H1 (cell line): ENCODE measurements at regions not wholly inside any gene's neighbourhood (a gene's known extent, or its start where the extent isn't known, plus 50 kb on each side); places are given as distances from the start of the nearest gene placed in this dataset.

Experiments
- CTCF ChIA-PET: fragments of 300-600 bp; sonication (Branson Sonifier 250); formaldehyde crosslinking; loops from one replicate; lab custom pipeline; 2021; ENCODE audit not compliant: partially characterized antibody; lab: Charles Lee
- POLR2A ChIA-PET: fragments of 300-600 bp; sonication (Branson Sonifier 250); formaldehyde crosslinking; loops from one replicate; lab custom pipeline; 2021; ENCODE audit warnings: inconsistent platforms; ENCODE audit not compliant: partially characterized antibody; lab: Charles Lee
- DNase-seq, 2 experiments: peaks; one replicate each; pipeline versions ENCODE4 v3.0.0 to v3.0.0-alpha.2; 2010 to 2022; ENCODE audit warnings: low spot score in 2 of 2, low read depth in 1 of 2, mixed read lengths in 1 of 2
- FAIRE-seq: peaks from 2 replicates; lab custom pipeline; 2011; peaks lifted over from hg19 to GRCh38; lab: Jason Lieb, UNC
- H2AFZ ChIP-seq: 2 replicates; pipeline ENCODE4 v1.8.1; 2012; ENCODE audit warnings: low read length, inconsistent platforms
- H2AK5ac ChIP-seq: 2 replicates; pipeline ENCODE4 v1.6.1; 2013; ENCODE audit warnings: low read depth, low read length
- H2BK120ac ChIP-seq: replicated peaks from 2 replicates; pipeline ENCODE3; 2013; ENCODE audit warnings: low read depth, low read length, inconsistent platforms
- H2BK12ac ChIP-seq: 2 replicates; pipeline ENCODE4 v1.6.1; 2013; ENCODE audit warnings: low read depth, low read length
- H2BK15ac ChIP-seq: 2 replicates; pipeline ENCODE4 v1.6.1; 2013; ENCODE audit warnings: low read length
- H2BK20ac ChIP-seq: 2 replicates; pipeline ENCODE4 v1.6.1; 2013; ENCODE audit warnings: low read length
- H2BK5ac ChIP-seq: 2 replicates; pipeline ENCODE4 v1.6.1; 2013; ENCODE audit warnings: low read depth, low read length
- H3K14ac ChIP-seq: 2 replicates; pipeline ENCODE4 v1.6.1; 2013; ENCODE audit warnings: inconsistent platforms; ENCODE audit not compliant: insufficient read length
- H3K18ac ChIP-seq: 2 replicates; pipeline ENCODE4 v1.6.1; 2013; ENCODE audit warnings: low read length; ENCODE audit errors: extremely low read depth
- H3K23ac ChIP-seq: 2 replicates; pipeline ENCODE4 v1.6.1; 2013; ENCODE audit warnings: inconsistent platforms; ENCODE audit not compliant: insufficient read length
- H3K23me2 ChIP-seq: 2 replicates; pipeline ENCODE4 v1.6.1; 2013; ENCODE audit warnings: low read depth, low read length
- H3K27ac ChIP-seq: 2 replicates; pipeline ENCODE4 v1.6.1; 2011; ENCODE audit warnings: low read depth, low read length, inconsistent platforms
- H3K27me3 ChIP-seq, 4 experiments: replicated peaks in 1 of 4; 1 replicate in 1 of 4; 2 replicates in 3 of 4; pipeline versions ENCODE4 v1.6.1 to v1.8.1; 2011 to 2013; ENCODE audit warnings: low read length in 3 of 4, mild to moderate bottlenecking in 3 of 4, inconsistent platforms in 2 of 4, mixed read lengths in 2 of 4, moderate library complexity in 1 of 4; ENCODE audit not compliant: control insufficient read depth in 3 of 4, insufficient read depth in 3 of 4; ENCODE audit errors: extremely low read depth in 1 of 4
- H3K36me3 ChIP-seq, 4 experiments: 2 replicates each; pipeline versions ENCODE4 v1.6.1 to v1.8.1; 2011 to 2013; ENCODE audit warnings: mild to moderate bottlenecking in 4 of 4, low read length in 3 of 4, moderate library complexity in 2 of 4, control low read depth in 1 of 4, inconsistent platforms in 1 of 4; ENCODE audit not compliant: insufficient read depth in 4 of 4, control insufficient read depth in 2 of 4
- H3K4ac ChIP-seq: replicated peaks from 2 replicates; pipeline ENCODE3; 2013; ENCODE audit warnings: low read length, low read depth, mixed read lengths, inconsistent platforms; ENCODE audit not compliant: insufficient read length
- H3K4me1 ChIP-seq, 4 experiments: replicated peaks in 1 of 4; 1 replicate in 1 of 4; 2 replicates in 3 of 4; pipeline versions ENCODE4 v1.6.1 to v1.8.1; 2011 to 2013; ENCODE audit warnings: low read length in 3 of 4, inconsistent platforms in 2 of 4, mixed read lengths in 1 of 4; ENCODE audit not compliant: insufficient read depth in 4 of 4, control insufficient read depth in 3 of 4
- H3K4me2 ChIP-seq, 2 experiments: 2 replicates each; pipeline versions ENCODE4 v1.6.1 to v1.8.1; 2011 to 2013; ENCODE audit warnings: low read depth in 2 of 2, low read length in 2 of 2, control low read depth in 1 of 2, inconsistent platforms in 1 of 2, mild to moderate bottlenecking in 1 of 2; ENCODE audit not compliant: insufficient read depth in 1 of 2
- H3K4me3 ChIP-seq, 4 experiments: fragments of 200-600, 300-600 bp in 1 of 4; sonication (generic), shearing (Covaris generic), sonication (Bioruptor Twin) in 1 of 4; 2 replicates each; pipeline versions ENCODE4 v1.5.1 to v1.8.1; 2011 to 2016; ENCODE audit warnings: low read length in 4 of 4, low read depth in 3 of 4, control low read depth in 2 of 4, inconsistent platforms in 2 of 4, mild to moderate bottlenecking in 2 of 4, mixed read lengths in 1 of 4, moderate library complexity in 1 of 4; ENCODE audit not compliant: insufficient read depth in 2 of 4; ENCODE audit errors: extremely low read depth in 1 of 4
- H3K56ac ChIP-seq: replicated peaks from 2 replicates; pipeline ENCODE3; 2013; ENCODE audit warnings: low read depth, mild to moderate bottlenecking, mixed read lengths, low read length, inconsistent platforms; ENCODE audit not compliant: insufficient read length
- H3K79me1 ChIP-seq: 2 replicates; pipeline ENCODE4 v1.6.1; 2013; ENCODE audit warnings: low read depth, low read length, control low read depth
- H3K79me2 ChIP-seq, 2 experiments: 2 replicates each; pipeline versions ENCODE4 v1.6.1 to v1.8.1; 2012 to 2013; ENCODE audit warnings: low read length in 2 of 2, mild to moderate bottlenecking in 2 of 2, inconsistent platforms in 1 of 2; ENCODE audit not compliant: insufficient read depth in 2 of 2, control insufficient read depth in 1 of 2
- H3K9ac ChIP-seq, 4 experiments: replicated peaks in 1 of 4; 1 replicate in 1 of 4; 2 replicates in 3 of 4; pipeline versions ENCODE4 v1.6.1 to v1.8.1; 2011 to 2013; ENCODE audit warnings: low read depth in 3 of 4, low read length in 3 of 4, control low read depth in 2 of 4, mild to moderate bottlenecking in 2 of 4, moderate library complexity in 2 of 4, inconsistent platforms in 1 of 4; ENCODE audit errors: extremely low read depth in 1 of 4
- H3K9me3 ChIP-seq, 2 experiments: 2 replicates each; pipeline versions ENCODE4 v1.6.1 to v1.8.1; 2012 to 2013; ENCODE audit warnings: mild to moderate bottlenecking in 2 of 2, moderate library complexity in 2 of 2, control low read depth in 1 of 2, inconsistent platforms in 1 of 2, low read depth in 1 of 2, low read length in 1 of 2, mixed read lengths in 1 of 2; ENCODE audit not compliant: insufficient read depth in 2 of 2
- H4K20me1 ChIP-seq, 2 experiments: replicated peaks in 1 of 2; 2 replicates each; pipeline versions ENCODE3 to v1.8.1; 2011 to 2013; ENCODE audit warnings: inconsistent platforms in 2 of 2, low read length in 2 of 2, mild to moderate bottlenecking in 1 of 2; ENCODE audit not compliant: insufficient read depth in 2 of 2, control insufficient read depth in 1 of 2
- H4K5ac ChIP-seq: 2 replicates; pipeline ENCODE4 v1.6.1; 2013; ENCODE audit warnings: low read length, low read depth, mixed read lengths, inconsistent platforms; ENCODE audit not compliant: insufficient read length
- H4K8ac ChIP-seq: 2 replicates; pipeline ENCODE4 v1.8.0; 2013; ENCODE audit warnings: mild to moderate bottlenecking, moderate library complexity, low read length, inconsistent platforms; ENCODE audit not compliant: insufficient read depth; ENCODE audit errors: extremely low read depth
- H4K91ac ChIP-seq: replicated peaks from 2 replicates; pipeline ENCODE3; 2013; ENCODE audit warnings: low read length, mixed read lengths, inconsistent platforms; ENCODE audit not compliant: insufficient read length
- KDM1A ChIP-seq: fragments of 200-600, 300-600 bp; sonication (generic); IDR thresholded peaks from 2 replicates; pipeline ENCODE4 v1.7.1; 2016; ENCODE audit warnings: mild to moderate bottlenecking, low read length, borderline replicate concordance
- SIRT6 ChIP-seq: IDR thresholded peaks from one replicate; pipeline ENCODE4 v1.7.1; 2012; ENCODE audit warnings: low read length, inconsistent platforms
- TAF1 ChIP-seq: IDR thresholded peaks from 2 replicates; pipeline ENCODE4 v1.6.1; 2011; ENCODE audit warnings: mild to moderate bottlenecking, low read depth, low read length
- WGBS, 2 experiments: shearing (Covaris generic) in 1 of 2; methylation state at CpG; one replicate each; pipeline versions ENCODE4 v1.1.6 to v1.1.7; 2013 to 2015; ENCODE audit warnings: low lambda C conversion rate in 2 of 2, mixed read lengths in 2 of 2, inconsistent platforms in 1 of 2, low coverage in 1 of 2, missing lambda C conversion rate in 1 of 2; ENCODE audit not compliant: insufficient replicate concordance in 2 of 2, insufficient coverage in 1 of 2, insufficient read length in 1 of 2; ENCODE audit errors: extremely low coverage in 1 of 2, missing lambda C conversion rate in 1 of 2; 5-methylcytosine and 5-hydroxymethylcytosine counted together

DNA sequence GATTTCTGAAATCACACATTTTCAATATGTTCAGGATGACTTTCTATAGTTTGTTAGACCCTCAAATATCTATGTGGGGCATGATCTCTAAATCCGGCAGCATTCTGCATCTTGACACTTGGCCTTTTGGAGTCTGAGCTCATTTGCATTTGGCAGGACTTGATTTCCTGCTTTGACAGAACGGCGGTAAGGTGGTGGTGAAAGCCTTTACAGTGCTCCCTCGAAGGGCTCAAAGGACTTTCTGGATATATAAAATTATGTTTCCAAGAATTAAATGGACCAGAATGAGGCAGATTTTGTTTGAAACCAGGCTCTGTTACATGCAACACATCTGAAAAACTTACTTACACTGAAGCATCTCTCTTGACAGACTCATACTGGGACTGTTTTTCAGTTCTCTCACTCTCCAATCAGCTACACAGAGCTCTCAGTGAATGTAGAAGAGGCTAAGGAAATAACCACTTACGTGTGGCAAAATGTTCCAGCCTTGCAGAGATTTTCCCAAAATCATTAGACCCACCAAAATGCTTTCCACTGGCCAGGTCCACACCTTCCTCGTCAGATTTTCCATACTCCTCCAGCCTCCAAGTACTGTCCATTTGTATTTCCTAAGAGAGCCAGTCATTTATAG lies 207.2 kb downstream of the SPRY2 start:
- no peaks in the 10 kb centered on the region for H3K79me2 ChIP-seq
- no peaks in the 10 kb centered on the region for H3K23me2 ChIP-seq
- ChIA-PET POLR2A (no interaction called here), CTCF (interaction anchor here (0.6 to 2.3 kb wide), 3 partner anchors 12 to 232 kb away, joined by 3 to 9 read pairs (median 5); no protein-coding TSS in a partner anchor)
- no peak overlapping the region for H2BK12ac ChIP-seq
- no peak overlapping the region for H2AFZ ChIP-seq
- no peaks in the 10 kb centered on the region for H3K36me3 ChIP-seq
- H3K4ac ChIP-seq: no peak overlapping the region
- H4K5ac ChIP-seq: no peak overlapping the region
- H2BK5ac ChIP-seq: no peak overlapping the region; the same call in 1 of the 2 replicates
- H3K4me1 ChIP-seq: peaks cover 0 to 9% (median 7%) of the 10 kb centered on the region in 4 experiments; a peak in 5 of 7 replicates
- H2BK20ac ChIP-seq: no peak overlapping the region; the same call in 1 of the 2 replicates
- H3K9me3 ChIP-seq: no peaks in the 10 kb centered on the region
- no peak overlapping the region for H3K4me2 ChIP-seq
- WGBS, 2 experiments: 68% methylated on average over 6 of the region's 6 CpGs; no CpG with 5 or more reads in 1 of the 2 experiments
- no peak overlapping the region for H3K4me3 ChIP-seq
- no peak overlapping the region for H4K8ac ChIP-seq
- no peaks in the 10 kb centered on the region for H4K20me1 ChIP-seq
- no peaks in the 10 kb centered on the region for H3K27me3 ChIP-seq
- FAIRE-seq: no peak
- H4K91ac ChIP-seq: no peak overlapping the region
- no peak overlapping the region for H2BK15ac ChIP-seq
- H3K79me1 ChIP-seq: no peaks in the 10 kb centered on the region
- H3K18ac ChIP-seq: no peak overlapping the region
- no peak overlapping the region for H3K27ac ChIP-seq
- no peak overlapping the region for H3K56ac ChIP-seq
- no peak overlapping the region for H3K23ac ChIP-seq
- H3K9ac ChIP-seq: no peak overlapping the region
- H2BK120ac ChIP-seq: no peak overlapping the region
- no peak overlapping the region for H2AK5ac ChIP-seq
- DNase-seq: no peak
- H3K14ac ChIP-seq: no peak overlapping the region
- TF ChIP-seq TAF1 (no peak), SIRT6 (no peak), KDM1A (no peak)
